Activated CD8-positive, alpha-beta memory T cell treated with anti-CD3 and anti-CD28 coated beads for 36 hours (primary cell): ENCODE measurements at regions not wholly inside any gene's neighbourhood (a gene's known extent, or its start where the extent isn't known, plus 50 kb on each side); places are given as distances from the start of the nearest gene placed in this dataset.

Experiments used
- CTCF ChIA-PET: fragments of 350-600 bp; sonication (Branson Sonifier 250); formaldehyde crosslinking; loops from one replicate; lab custom pipeline; 2021; ENCODE audit warnings: antibody characterized with exemption; lab: Charles Lee
- POLR2A ChIA-PET: fragments of 350-600 bp; sonication (Branson Sonifier 250); formaldehyde crosslinking; loops from one replicate; lab custom pipeline; 2021; ENCODE audit warnings: antibody characterized with exemption; lab: Charles Lee

DNA sequence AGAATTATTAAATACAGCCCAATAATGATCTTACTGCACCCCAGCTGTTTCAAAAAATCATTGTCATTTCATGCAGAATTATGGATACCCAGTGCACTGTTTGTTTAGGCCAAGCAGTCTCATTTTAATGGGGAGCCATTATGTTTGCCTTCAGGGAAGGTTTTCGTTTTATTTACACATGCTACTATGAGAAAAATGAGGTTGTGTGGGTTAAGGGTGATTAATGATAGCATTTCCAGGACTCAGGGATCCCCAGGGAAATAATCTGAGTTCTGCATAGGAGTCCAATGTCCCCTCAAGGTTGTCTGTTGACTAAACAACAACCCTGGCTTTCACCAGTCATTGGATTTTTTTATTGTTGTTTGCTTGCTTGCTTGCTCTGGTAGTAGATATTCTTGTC lies 71.0 kb upstream of the ZP4 start:
- POLR2A ChIA-PET = no interaction called here
- CTCF ChIA-PET = no interaction called here

DNA sequence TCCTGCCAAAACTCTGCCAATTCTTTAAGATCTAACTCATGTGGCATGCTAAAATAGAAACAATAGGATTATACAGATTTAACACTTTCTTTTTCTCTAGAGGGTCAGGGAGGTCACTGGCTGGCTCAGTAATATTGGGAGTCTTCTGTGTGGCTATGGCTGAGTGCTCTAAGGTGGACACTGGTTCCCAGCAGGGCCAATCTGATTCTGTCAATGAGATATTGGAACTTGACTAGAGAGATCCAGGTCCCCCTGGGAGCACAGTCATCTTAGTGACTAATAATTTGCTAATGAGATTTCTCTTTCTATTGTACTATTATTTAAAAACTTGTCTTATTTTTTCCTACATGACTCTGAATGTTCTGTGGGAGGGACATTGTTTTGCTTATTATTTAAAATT lies 69.1 kb upstream of the ZP4 start:
- ChIA-PET POLR2A (no interaction called here), CTCF (no interaction called here)

DNA sequence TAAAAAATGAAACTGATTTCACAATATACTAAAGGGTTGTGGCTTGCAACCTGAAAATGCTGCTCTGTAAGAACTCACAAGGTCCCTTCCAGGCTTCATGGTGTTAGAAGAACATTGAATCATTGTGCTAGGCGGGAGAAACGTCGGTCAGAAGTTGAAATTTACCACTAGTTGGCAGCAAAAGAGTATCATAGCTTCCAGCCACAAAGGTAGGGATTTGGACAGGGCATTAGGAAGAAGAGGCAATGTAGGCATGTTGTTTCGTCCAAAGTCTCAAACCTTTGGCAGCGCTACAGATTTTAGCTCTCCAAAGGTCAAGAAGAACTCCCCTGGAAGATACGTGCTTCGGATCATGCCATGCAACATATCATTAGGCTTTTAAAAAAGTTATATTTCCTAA lies 62.5 kb upstream of the ZP4 start:
- CTCF ChIA-PET = no interaction called here

More for the DNA sequence above, 62.5 kb upstream of the ZP4 start:
- POLR2A ChIA-PET = no interaction called here
